AG09319 (cell line): ENCODE measurements at regions not wholly inside any gene's neighbourhood (a gene's known extent, or its start where the extent isn't known, plus 50 kb on each side); places are given as distances from the start of the nearest gene placed in this dataset.
"Not testable (repeated sequence)": the region's sequence is repeated elsewhere in the genome, so short reads cannot be mapped to it uniquely, and the experiment has no call there.

ENCODE experiments used
- DNase-seq: peaks from one replicate; pipeline ENCODE4 v3.0.0-alpha.2; 2010; ENCODE audit warnings: low read depth; ENCODE audit errors: extremely low read depth
- CTCF ChIP-seq: IDR thresholded peaks from 2 replicates; pipeline ENCODE4 v1.5.1; 2011; ENCODE audit warnings: low read depth, mild to moderate bottlenecking, inconsistent platforms, low read length, moderate library complexity

- TF ChIP-seq CTCF: no peak
- DNase-seq: no peak
Observed at GRCh38 chr4:59457576-59457975, 1742.5 kb upstream of the ADGRL3 start.

GRCh38 chr4:59484944-59485343 is 1715.2 kb upstream of the ADGRL3 start:
- TF ChIP-seq CTCF: no peak
- no peak for DNase-seq

DNA sequence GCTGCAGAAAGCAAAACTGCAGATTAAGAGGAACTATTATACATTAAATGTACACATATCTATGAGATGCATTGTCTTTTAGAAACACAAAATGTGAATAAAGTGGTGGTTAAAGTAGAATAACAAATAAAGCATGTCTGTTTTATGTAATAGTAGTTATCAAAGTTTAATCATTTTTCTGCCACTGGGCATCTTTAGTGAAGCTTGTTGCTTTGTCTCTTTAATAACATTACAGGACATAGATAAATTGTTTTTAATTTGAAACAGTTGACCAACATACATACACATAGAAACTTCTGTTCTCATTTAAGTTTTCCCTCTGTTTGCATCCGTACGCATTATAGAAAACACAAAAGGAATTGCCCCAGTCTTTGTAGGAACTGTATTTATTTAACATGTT is 1700.0 kb upstream of the ADGRL3 start:
- DNase-seq: no peak
- no peak for TF ChIP-seq CTCF

DNA sequence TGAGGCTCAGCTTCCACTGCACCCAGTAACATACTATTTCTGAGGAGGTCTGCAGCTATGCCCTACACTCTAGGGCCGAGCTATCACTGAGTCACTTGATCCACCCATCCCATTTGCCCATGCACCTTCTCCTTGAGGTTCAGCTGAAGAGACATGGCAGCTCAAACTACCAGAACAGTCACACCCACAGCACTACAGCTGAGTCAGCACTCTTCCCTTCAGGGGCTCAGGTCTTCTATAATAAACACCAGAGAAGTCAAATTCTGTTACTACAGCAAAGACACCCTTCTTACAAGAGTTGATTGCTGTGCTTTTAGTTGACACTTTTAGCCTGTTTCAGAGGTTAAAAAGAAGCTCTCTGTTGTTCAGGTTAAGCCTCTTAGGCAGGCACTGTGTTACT is 1696.4 kb upstream of the ADGRL3 start:
- no peak for TF ChIP-seq CTCF
- DNase-seq: no peak

DNA sequence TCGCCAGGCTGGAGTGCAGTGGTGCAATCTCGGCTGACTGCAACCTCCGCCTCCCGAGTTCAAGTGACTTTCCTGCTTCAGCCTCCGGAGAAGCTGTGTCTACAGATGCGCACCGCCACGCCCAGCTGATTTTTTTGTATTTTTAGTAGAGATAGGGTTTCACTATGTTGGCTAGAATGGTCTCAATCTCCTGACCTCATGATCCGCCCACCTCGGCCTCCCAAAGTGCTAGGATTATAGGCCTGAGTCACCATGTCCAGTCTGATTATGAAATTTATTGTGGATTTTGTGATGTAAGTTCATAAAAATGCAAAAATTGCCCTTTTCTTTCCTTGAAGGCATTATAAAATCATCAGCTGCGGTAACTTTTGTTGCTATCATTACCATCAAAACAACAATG is 1688.3 kb upstream of the ADGRL3 start:
- not testable (repeated sequence) for DNase-seq

DNA sequence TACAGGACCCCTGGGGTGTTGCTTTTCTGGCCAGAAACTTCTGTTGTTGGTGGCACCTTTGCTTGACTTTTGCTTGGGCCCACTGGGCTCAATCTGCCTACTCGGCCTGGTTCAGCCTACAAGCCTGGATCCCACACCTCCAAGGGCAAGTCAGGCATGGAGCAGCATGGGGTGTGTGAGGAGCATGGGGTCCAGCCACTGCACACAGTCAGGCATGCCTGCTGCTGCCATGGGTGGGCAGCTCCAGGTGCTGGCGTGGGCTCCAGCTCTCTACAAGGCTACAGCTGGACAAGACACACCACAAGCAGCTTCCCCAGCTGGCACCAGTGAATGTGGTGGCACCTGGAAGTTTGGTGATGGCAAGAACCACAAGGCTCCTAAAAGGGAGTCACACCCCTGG is 1683.1 kb upstream of the ADGRL3 start:
- no peak for TF ChIP-seq CTCF

DNA sequence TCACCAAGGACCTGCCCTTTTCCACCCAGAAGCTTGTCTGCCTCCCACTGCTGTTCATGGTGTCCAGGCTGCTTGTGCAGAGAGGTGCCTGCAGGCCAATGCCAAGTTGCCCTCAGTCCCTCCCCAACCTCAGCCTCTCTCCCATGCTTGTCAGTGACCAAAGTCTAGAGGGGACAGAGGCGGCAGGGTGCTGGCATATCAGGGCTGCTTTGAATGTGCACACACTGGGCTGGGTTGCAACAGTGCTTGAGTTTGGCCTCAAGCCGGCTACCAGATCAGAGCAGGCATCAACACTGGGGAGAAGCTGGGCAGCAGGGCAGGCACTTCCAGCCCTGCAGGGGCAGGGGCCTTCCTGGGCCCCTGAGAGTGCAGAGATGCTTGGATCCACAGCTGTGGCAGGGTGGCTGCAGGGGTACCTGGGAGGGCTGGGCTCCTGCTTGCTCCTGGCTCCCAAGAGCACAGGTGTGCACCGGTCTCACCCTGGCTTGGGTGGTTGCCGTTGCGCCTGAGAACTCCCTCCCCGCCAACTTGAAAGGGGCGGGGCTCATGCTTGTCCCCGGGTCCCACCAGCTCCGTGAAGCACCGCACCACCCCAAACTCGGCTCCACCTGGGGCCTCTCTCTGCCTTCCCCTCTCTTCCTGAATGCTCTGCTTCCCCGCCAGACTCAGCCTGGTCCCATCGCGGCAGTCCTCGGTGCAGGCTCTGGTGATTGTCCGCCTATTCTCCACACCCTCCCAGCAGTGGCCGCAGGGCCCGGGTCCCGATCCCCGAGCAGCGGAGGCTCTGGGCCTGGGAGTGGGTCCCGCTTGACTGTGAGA is 1681.9 kb upstream of the ADGRL3 start:
- no peak for TF ChIP-seq CTCF
- no peak for DNase-seq

More for the DNA sequence above, 1683.1 kb upstream of the ADGRL3 start:
- no peak for DNase-seq

GRCh38 chr4:59525885-59526284 is 1674.2 kb upstream of the ADGRL3 start:
- no peak for TF ChIP-seq CTCF
- no peak for DNase-seq
